GM19025 (cell line): ENCODE measurements at regions not wholly inside any gene's neighbourhood (a gene's known extent, or its start where the extent isn't known, plus 50 kb on each side); places are given as distances from the start of the nearest gene placed in this dataset.
A peak's percentile ranks its signal among the peaks of the same experiment; 100 is the strongest.

Source experiments
- ATAC-seq: cut with Tn5 transposase; IDR thresholded peaks from one replicate; pipeline ENCODE4 v1.9.1; 2021; ENCODE audit warnings: mild to moderate bottlenecking, low read depth, moderate library complexity; ENCODE audit not compliant: unreplicated experiment

- ATAC-seq: no peak
Observed at GRCh38 chr4:181281451-181281850, 961.8 kb upstream of the TENM3 start.

- ATAC-seq: no peak
Observed at GRCh38 chr4:181289198-181289597, 954.0 kb upstream of the TENM3 start.

DNA sequence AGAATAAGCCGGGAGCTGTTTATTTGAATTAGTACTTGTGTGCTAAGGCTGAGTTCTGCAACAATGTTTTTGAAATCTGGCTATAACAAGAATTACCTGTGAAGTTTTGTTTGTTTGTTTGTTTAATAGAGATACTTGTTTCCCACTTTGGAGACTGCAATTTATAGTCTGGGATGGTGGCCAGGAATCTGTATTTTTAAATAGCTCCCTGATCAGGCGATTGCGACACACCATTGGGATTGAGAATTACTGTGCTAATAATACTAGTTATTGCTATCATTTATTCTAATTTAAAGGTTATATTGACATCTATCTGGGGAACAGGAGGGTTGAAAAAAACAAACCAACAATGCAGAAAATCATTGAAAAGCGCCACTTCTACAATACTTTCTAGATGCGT lies 951.6 kb upstream of the TENM3 start:
- no peak for ATAC-seq

- ATAC-seq: no peak
Observed at GRCh38 chr4:181293014-181293413, 950.2 kb upstream of the TENM3 start.

DNA sequence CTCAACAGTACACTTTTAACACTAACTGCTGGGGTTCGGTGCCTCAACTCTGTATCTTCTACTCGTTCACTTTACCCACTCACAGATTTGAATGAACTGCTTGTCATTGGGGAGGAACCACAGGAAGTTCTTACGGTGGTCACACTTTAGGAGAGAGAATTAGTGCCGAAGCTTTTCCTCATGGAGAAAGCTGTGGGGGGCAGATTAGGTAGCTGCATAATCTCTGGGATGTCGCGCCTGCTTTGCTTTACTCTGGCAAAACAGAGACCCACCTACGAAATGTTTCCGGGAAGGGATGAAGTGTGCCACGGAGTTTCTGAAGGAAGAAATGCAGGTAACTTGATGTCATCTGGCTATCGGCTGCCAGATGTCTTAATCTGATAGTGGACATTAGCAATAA lies 949.7 kb upstream of the TENM3 start:
- no peak for ATAC-seq

DNA sequence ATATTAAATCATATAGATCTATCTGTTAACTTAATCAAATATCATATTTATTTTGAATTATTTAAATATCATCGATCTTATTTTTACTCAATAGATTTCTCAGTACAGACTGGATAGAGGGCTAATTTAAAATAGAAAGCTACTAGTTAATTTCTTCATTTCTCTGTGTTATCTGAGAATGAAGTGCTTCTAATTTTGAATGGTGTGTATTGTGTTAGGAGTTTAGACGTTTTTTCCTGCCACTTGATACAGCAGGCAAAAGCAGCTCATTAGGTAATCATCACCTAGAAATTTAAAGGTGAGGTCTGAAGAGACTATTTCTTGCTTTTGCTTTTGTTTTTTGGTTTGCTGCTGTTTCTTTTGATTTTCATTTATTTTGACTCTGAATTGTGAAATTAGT lies 948.8 kb upstream of the TENM3 start:
- no peak for ATAC-seq

DNA sequence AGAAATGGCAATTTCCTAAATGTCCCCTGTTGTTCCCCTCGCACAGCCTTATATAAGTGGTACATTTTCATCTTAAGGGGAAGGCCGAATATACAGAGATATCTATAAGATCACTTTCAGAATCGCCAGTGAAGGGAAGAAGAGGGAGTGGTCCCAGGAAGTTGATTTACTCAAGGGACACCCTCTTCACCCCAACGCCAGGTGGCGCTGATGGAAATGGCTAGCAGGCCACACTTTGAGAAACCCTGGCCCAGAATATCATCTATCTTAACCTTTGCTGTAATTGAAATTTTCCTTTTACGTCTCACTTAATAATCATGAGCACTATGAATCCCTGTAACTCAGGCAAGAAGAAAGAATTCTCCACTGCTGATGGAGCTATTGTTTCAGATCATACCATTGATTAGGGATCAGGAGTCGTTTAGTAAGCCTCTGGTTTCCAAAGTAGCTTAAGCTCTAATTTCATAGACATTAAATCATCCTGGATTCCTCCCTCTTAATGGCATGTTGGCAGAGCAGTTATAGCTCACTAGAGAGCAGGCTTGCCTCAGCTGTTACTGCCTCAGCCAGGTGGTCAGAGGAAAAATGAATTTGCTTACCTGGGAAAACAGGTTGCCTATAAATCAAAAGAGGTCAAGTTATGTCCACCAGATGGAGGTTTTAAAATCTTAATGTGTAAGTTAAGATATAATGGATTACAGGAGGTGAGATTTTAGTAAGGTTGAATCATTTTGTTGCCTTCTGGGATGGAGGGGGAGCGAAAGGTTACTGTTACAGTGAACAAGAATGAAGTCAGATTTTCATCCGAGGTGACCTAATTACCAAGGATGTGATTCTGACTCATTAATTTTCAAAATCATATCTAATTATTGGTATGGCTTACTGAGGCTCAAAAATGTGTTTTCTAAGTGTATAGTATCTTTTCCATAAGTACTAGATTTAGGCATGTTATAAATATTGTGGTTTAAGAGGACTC lies 941.2 kb upstream of the TENM3 start:
- ATAC-seq: no peak

GRCh38 chr4:181307824-181308223 lies 935.4 kb upstream of the TENM3 start:
- ATAC-seq: no peak

GRCh38 chr4:181308476-181309312 lies 934.5 kb upstream of the TENM3 start:
- ATAC-seq: no peak

- no peak for ATAC-seq
Observed at GRCh38 chr4:181312066-181312465, 931.1 kb upstream of the TENM3 start.

- no peak for ATAC-seq
Observed at GRCh38 chr4:181319629-181320028, 923.6 kb upstream of the TENM3 start.

- peak; percentile 60 for ATAC-seq
Observed at GRCh38 chr4:181323061-181323460, 920.1 kb upstream of the TENM3 start.

GRCh38 chr4:181330654-181331201 lies 912.5 kb upstream of the TENM3 start:
- no peak for ATAC-seq

DNA sequence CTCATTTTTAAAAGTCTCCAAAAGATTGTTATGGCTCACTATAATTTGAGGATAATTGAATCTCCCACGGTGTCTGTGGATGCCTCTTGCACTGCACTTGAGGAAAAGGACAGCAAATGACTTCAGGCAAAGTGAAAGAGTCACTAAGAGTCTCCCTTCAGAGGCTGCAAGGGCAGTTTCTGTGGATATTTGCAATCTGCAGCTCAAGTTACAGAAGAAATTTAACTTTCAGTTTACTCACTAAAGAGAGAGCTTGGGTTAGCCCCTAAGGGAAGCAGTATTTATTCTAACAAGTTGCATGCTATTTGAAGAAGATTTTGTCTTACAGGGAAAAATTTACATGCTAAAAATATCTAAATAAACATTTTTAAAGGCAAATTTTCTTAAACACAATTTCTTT lies 912.0 kb upstream of the TENM3 start:
- ATAC-seq: no peak

DNA sequence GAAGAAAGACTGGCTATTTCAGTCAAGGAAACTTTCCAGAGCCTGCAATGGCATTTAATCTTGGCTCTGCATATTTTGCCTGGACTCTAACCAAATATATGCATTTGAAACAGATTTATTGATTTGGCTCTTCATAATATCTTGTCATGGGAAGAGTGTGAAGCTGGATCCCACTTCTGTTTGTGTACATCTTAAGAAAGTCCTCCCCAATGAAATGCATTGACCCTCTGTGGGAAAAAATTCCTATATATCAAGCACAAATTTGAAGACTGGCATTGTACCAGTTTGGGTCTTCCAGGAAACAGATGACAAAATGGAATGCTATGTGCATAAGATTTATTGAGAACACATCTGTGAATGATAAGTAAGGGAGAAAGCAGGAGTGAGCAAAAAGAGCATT lies 897.3 kb upstream of the TENM3 start:
- ATAC-seq: no peak

DNA sequence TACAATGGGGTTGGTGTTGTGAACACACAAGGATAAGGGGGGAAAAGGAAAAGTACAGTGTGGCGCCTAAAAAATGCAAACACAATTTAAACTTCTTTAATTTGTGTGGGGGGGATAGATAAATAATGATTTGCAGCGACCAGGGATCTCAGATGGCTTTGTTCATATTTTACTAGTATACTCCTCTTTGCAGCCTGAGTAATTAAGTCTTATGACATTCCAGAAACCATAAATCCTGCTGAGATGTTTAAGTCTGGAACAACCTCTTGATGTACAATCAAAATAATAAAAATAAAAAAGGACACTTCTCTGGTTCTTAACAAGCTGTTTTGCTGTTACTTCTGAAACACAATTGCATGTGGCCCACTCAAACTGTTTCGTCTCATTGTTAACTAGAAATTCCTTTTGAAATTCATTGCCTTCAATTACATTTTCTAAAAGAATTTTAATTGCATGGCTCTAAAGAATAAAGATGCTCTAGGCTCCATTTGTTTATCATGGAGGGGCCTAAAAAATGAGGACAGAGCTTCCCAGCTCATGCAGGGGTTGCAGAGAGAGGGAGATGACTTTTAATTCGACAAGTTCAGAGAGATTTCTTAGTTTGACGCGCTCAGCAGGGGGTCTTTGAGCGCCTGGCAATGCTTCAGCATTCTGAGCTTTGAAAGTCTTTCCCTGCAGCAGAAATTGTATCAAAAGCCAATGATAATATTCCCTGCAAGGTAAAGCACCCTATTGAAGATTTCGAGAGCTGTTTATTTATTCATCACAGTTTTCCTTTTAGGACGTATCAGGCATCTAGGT lies 892.4 kb upstream of the TENM3 start:
- ATAC-seq: no peak

- no peak for ATAC-seq
Observed at GRCh38 chr4:181364504-181364903, 878.7 kb upstream of the TENM3 start.

DNA sequence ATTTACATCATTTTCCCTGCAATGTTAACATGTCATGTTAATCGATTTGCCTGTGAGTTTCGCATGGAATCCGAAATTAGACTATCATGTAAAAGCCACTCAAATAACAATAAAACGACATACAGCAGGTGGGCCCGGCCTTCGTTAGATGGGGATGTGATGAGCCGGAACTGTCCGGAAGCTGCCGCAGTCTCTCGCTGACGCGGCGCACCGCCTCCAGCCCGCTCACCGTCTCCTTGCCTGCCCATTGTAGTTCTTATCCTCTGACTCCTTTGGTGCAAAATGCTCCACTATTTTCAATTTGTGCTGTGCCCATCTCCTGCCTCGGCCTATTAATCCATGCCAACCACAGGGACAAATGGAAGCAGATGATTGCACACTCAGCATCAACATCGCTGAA lies 877.5 kb upstream of the TENM3 start:
- no peak for ATAC-seq

DNA sequence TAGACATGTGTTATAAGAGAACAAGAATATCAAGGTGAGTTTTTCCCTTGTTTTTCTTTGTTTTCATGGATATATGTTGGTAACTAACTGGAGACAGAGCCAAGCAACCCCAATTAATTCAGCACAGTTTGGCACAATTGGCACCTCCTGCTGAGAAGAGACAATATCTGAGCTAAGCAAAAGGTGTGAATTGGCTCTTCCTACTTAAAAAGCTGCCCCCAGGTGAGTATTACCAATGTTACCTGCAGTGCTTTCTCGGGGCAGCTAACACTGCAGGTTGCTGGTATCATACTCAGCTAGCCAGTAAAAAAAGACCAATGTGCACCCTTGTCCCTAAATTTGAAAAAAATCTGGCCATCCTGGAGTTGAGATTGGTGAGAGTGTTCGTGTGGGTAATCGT lies 871.2 kb upstream of the TENM3 start:
- no peak for ATAC-seq

DNA sequence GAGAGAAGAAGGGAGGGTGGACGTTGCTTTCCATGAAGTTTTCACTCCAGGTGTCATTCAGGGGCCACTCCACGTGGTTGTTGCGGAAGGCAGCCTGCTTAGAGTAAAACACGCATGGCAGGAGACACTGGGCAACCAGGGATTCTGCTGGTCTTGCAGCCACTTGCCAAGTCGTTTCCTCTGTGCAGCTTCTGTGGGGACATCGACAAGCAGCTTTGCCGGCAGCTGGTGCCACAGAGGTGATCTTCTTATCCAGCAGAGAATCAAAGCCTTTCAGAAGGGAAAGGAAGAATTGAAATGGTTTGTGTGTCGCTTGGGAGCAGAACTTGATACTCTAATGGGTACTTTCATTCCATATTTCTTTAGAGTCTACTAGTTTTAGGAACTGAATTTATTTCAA lies 867.1 kb upstream of the TENM3 start:
- no peak for ATAC-seq
